Adipocyte (in vitro differentiated cells): ENCODE measurements at regions not wholly inside any gene's neighbourhood (a gene's known extent, or its start where the extent isn't known, plus 50 kb on each side); places are given as distances from the start of the nearest gene placed in this dataset.
A peak's percentile ranks its signal among the peaks of the same experiment; 100 is the strongest.

Experiments used
- DNase-seq: peaks from one replicate; pipeline ENCODE4 v3.0.0-alpha.2; 2015; ENCODE audit warnings: low read depth
- H3K27me3 ChIP-seq: replicated peaks from 2 replicates; pipeline ENCODE4 v1.7.0; 2013; ENCODE audit warnings: mild to moderate bottlenecking, low read length, moderate library complexity; ENCODE audit not compliant: control insufficient read depth, insufficient read depth
- H3K36me3 ChIP-seq: 2 replicates; pipeline ENCODE4 v1.7.0; 2013; ENCODE audit warnings: low read length, mild to moderate bottlenecking, moderate library complexity; ENCODE audit not compliant: control insufficient read depth, insufficient read depth, severe bottlenecking
- H3K4me1 ChIP-seq: 2 replicates; pipeline ENCODE4 v1.7.0; 2013; ENCODE audit warnings: mild to moderate bottlenecking, low read length, moderate library complexity; ENCODE audit not compliant: control insufficient read depth, insufficient read depth
- H3K4me3 ChIP-seq: 2 replicates; pipeline ENCODE4 v1.7.0; 2013; ENCODE audit warnings: mild to moderate bottlenecking, low read length, moderate library complexity
- H3K9ac ChIP-seq: 2 replicates; pipeline ENCODE4 v1.7.0; 2013; ENCODE audit warnings: mild to moderate bottlenecking, low read length, moderate library complexity
- H3K9me3 ChIP-seq: 2 replicates; pipeline ENCODE4 v1.7.0; 2013; ENCODE audit warnings: mild to moderate bottlenecking, low read length, moderate library complexity; ENCODE audit not compliant: control insufficient read depth

- H3K4me3 ChIP-seq, result no peak overlapping the region
- H3K27me3 ChIP-seq, result no peaks in the 10 kb centered on the region
- no peak for DNase-seq
- no peaks in the 10 kb centered on the region for H3K36me3 ChIP-seq
- H3K9ac ChIP-seq, result no peak overlapping the region
- H3K9me3 ChIP-seq, result no peaks in the 10 kb centered on the region
- H3K4me1 ChIP-seq, result peaks cover 17% of the 10 kb centered on the region
Measured at GRCh38 chr16:14358697-14359305, 271.3 kb downstream of the PARN start.

- no peaks in the 10 kb centered on the region for H3K36me3 ChIP-seq
- H3K4me3 ChIP-seq, result no peak overlapping the region
- no peaks in the 10 kb centered on the region for H3K27me3 ChIP-seq
- H3K9ac ChIP-seq, result no peak overlapping the region
- H3K4me1 ChIP-seq, result peaks cover 7% of the 10 kb centered on the region
- H3K9me3 ChIP-seq, result no peaks in the 10 kb centered on the region
- DNase-seq, result no peak
Measured at GRCh38 chr16:14357328-14357727, 272.7 kb downstream of the PARN start.

- H3K36me3 ChIP-seq, result no peaks in the 10 kb centered on the region
- H3K4me1 ChIP-seq, result peaks cover 7% of the 10 kb centered on the region
- DNase-seq, result no peak
- no peaks in the 10 kb centered on the region for H3K9me3 ChIP-seq
- no peak overlapping the region for H3K9ac ChIP-seq
- H3K27me3 ChIP-seq, result no peaks in the 10 kb centered on the region
- H3K4me3 ChIP-seq, result no peak overlapping the region
Measured at GRCh38 chr16:14356064-14356463, 274.0 kb downstream of the PARN start.

GRCh38 chr16:14354561-14355351 lies 275.3 kb downstream of the PARN start:
- Histone ChIP-seq H3K4me3 (peak overlapping the region; percentile 66), H3K4me1 (peaks cover 13% of the 10 kb centered on the region), H3K9ac (peak overlapping the region; percentile 12), H3K9me3 (no peaks in the 10 kb centered on the region), H3K27me3 (no peaks in the 10 kb centered on the region), H3K36me3 (no peaks in the 10 kb centered on the region)
- peak; percentile 24 for DNase-seq

- Histone ChIP-seq H3K9me3 (no peaks in the 10 kb centered on the region), H3K36me3 (no peaks in the 10 kb centered on the region), H3K4me1 (peaks cover 13% of the 10 kb centered on the region), H3K9ac (no peak overlapping the region), H3K27me3 (no peaks in the 10 kb centered on the region), H3K4me3 (no peak overlapping the region)
- DNase-seq, result no peak
Measured at GRCh38 chr16:14353340-14353739, 276.7 kb downstream of the PARN start.

GRCh38 chr16:14351647-14352046 lies 278.4 kb downstream of the PARN start:
- DNase-seq, result no peak
- Histone ChIP-seq H3K4me3 (no peak overlapping the region), H3K36me3 (no peaks in the 10 kb centered on the region), H3K9me3 (no peaks in the 10 kb centered on the region), H3K4me1 (peaks cover 13% of the 10 kb centered on the region), H3K27me3 (no peaks in the 10 kb centered on the region), H3K9ac (no peak overlapping the region)

GRCh38 chr16:14350626-14351025 lies 279.4 kb downstream of the PARN start:
- Histone ChIP-seq H3K36me3 (no peaks in the 10 kb centered on the region), H3K9ac (no peak overlapping the region), H3K9me3 (no peaks in the 10 kb centered on the region), H3K4me1 (peaks cover 13% of the 10 kb centered on the region), H3K4me3 (no peak overlapping the region), H3K27me3 (no peaks in the 10 kb centered on the region)
- no peak for DNase-seq

- no peak overlapping the region for H3K9ac ChIP-seq
- H3K9me3 ChIP-seq, result no peaks in the 10 kb centered on the region
- H3K4me3 ChIP-seq, result no peak overlapping the region
- H3K36me3 ChIP-seq, result no peaks in the 10 kb centered on the region
- no peaks in the 10 kb centered on the region for H3K27me3 ChIP-seq
- no peak for DNase-seq
- peaks cover 12% of the 10 kb centered on the region for H3K4me1 ChIP-seq
Measured at GRCh38 chr16:14350081-14350480, 279.0 kb downstream of the MRTFB start.

- Histone ChIP-seq H3K4me1 (peaks cover 7% of the 10 kb centered on the region), H3K27me3 (no peaks in the 10 kb centered on the region), H3K9me3 (no peaks in the 10 kb centered on the region), H3K4me3 (no peak overlapping the region), H3K9ac (no peak overlapping the region), H3K36me3 (no peaks in the 10 kb centered on the region)
- DNase-seq, result no peak
Measured at GRCh38 chr16:14347706-14348105, 276.6 kb downstream of the MRTFB start.

GRCh38 chr16:14346278-14347142 lies 275.4 kb downstream of the MRTFB start:
- peaks cover 7% of the 10 kb centered on the region for H3K4me1 ChIP-seq
- H3K9ac ChIP-seq, result no peak overlapping the region
- no peaks in the 10 kb centered on the region for H3K36me3 ChIP-seq
- H3K9me3 ChIP-seq, result no peaks in the 10 kb centered on the region
- DNase-seq, result no peak
- no peak overlapping the region for H3K4me3 ChIP-seq
- no peaks in the 10 kb centered on the region for H3K27me3 ChIP-seq

GRCh38 chr16:14345512-14346115 lies 274.5 kb downstream of the MRTFB start:
- H3K9me3 ChIP-seq, result no peaks in the 10 kb centered on the region
- no peak overlapping the region for H3K9ac ChIP-seq
- H3K36me3 ChIP-seq, result no peaks in the 10 kb centered on the region
- DNase-seq, result no peak
- H3K4me1 ChIP-seq, result peaks cover 4% of the 10 kb centered on the region
- no peak overlapping the region for H3K4me3 ChIP-seq
- H3K27me3 ChIP-seq, result no peaks in the 10 kb centered on the region
